ENCODE measurements at regions not wholly inside any gene's neighbourhood (a gene's known extent, or its start where the extent isn't known, plus 50 kb on each side); places are given as distances from the start of the nearest gene placed in this dataset.

- Histone ChIP-seq H3K4me1 (ENCODE audit: insufficient read depth, low read length, severe bottlenecking) (no peaks in the 10 kb centered on the region), H3K27me3 (ENCODE audit: insufficient read depth, low read length) (no peaks in the 10 kb centered on the region), H3K4me2 (ENCODE audit: low read length) (no peak overlapping the region), H3K36me3 (ENCODE audit: insufficient read depth, low read length) (no peaks in the 10 kb centered on the region), H3K9ac (ENCODE audit: low read length) (no peak overlapping the region), H3K9me3 (ENCODE audit: low read length) (no peaks in the 10 kb centered on the region), H3K4me3 (ENCODE audit: low read depth, low read length, poor library complexity, severe bottlenecking) (no peak overlapping the region), H3K79me2 (ENCODE audit: insufficient read depth, low read length) (no peaks in the 10 kb centered on the region), H3K27ac (ENCODE audit: low read depth, low read length, poor library complexity, severe bottlenecking) (no peak overlapping the region), H3K9me2 (ENCODE audit: low read depth, low read length) (no peaks in the 10 kb centered on the region), H2AFZ (ENCODE audit: low read length) (no peak overlapping the region), H4K20me1 (ENCODE audit: insufficient read depth, low read length) (no peaks in the 10 kb centered on the region), H3F3A (ENCODE audit: insufficient read depth, low read length) (no peaks in the 10 kb centered on the region)
- TF ChIP-seq EZH2 (IDR thresholded peaks at IDR 0.05; ENCODE audit: borderline replicate concordance, low read length) = no peak
- TF ChIP-seq, protein P1, sequence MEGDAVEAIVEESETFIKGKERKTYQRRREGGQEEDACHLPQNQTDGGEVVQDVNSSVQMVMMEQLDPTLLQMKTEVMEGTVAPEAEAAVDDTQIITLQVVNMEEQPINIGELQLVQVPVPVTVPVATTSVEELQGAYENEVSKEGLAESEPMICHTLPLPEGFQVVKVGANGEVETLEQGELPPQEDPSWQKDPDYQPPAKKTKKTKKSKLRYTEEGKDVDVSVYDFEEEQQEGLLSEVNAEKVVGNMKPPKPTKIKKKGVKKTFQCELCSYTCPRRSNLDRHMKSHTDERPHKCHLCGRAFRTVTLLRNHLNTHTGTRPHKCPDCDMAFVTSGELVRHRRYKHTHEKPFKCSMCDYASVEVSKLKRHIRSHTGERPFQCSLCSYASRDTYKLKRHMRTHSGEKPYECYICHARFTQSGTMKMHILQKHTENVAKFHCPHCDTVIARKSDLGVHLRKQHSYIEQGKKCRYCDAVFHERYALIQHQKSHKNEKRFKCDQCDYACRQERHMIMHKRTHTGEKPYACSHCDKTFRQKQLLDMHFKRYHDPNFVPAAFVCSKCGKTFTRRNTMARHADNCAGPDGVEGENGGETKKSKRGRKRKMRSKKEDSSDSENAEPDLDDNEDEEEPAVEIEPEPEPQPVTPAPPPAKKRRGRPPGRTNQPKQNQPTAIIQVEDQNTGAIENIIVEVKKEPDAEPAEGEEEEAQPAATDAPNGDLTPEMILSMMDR (IDR thresholded peaks at IDR 0.05; ENCODE audit: low read length) = no peak
These were observed 450.0 kb downstream of the NSUN3 start for GRCh38 chr3:94512876-94513275.

- Histone ChIP-seq H3K4me3 (ENCODE audit: low read depth, low read length, poor library complexity, severe bottlenecking) (no peak overlapping the region), H3K79me2 (ENCODE audit: insufficient read depth, low read length) (no peaks in the 10 kb centered on the region), H3K9ac (ENCODE audit: low read length) (no peak overlapping the region), H4K20me1 (ENCODE audit: insufficient read depth, low read length) (no peaks in the 10 kb centered on the region), H3K9me3 (ENCODE audit: low read length) (no peaks in the 10 kb centered on the region), H3K4me1 (ENCODE audit: insufficient read depth, low read length, severe bottlenecking) (no peaks in the 10 kb centered on the region), H3F3A (ENCODE audit: insufficient read depth, low read length) (no peaks in the 10 kb centered on the region), H2AFZ (ENCODE audit: low read length) (no peak overlapping the region), H3K36me3 (ENCODE audit: insufficient read depth, low read length) (no peaks in the 10 kb centered on the region), H3K27me3 (ENCODE audit: insufficient read depth, low read length) (no peaks in the 10 kb centered on the region), H3K27ac (ENCODE audit: low read depth, low read length, poor library complexity, severe bottlenecking) (no peak overlapping the region), H3K4me2 (ENCODE audit: low read length) (no peak overlapping the region), H3K9me2 (ENCODE audit: low read depth, low read length) (no peaks in the 10 kb centered on the region)
- TF ChIP-seq, protein P1 (IDR thresholded peaks at IDR 0.05; ENCODE audit: low read length) = no peak
- no peak for TF ChIP-seq EZH2 (IDR thresholded peaks at IDR 0.05; ENCODE audit: borderline replicate concordance, low read length)
These were observed 450.7 kb downstream of the NSUN3 start for GRCh38 chr3:94513600-94513999.

DNA sequence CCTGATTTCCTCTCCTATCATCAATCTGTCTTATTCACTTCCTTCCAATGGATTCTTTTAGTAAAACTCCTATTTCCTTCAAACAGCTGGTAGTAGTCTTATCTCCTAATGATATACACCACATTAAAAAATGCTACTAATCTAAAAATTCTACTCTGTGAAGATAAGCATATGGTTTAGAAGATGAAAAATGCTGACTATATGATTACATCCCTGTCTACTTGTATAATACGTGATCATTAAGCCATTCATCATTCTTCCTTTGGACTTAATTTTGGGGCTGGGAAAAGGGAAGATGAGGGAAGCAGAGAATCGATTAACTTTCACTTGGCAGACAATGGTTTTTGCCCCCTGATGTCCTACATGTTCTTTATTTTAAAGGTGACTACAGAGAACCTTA is 453.1 kb downstream of the NSUN3 start:
- Histone ChIP-seq H3K36me3 (ENCODE audit: insufficient read depth, low read length) (no peaks in the 10 kb centered on the region), H3F3A (ENCODE audit: insufficient read depth, low read length) (no peaks in the 10 kb centered on the region), H4K20me1 (ENCODE audit: insufficient read depth, low read length) (no peaks in the 10 kb centered on the region), H3K4me1 (ENCODE audit: insufficient read depth, low read length, severe bottlenecking) (no peaks in the 10 kb centered on the region), H3K27me3 (ENCODE audit: insufficient read depth, low read length) (no peaks in the 10 kb centered on the region), H3K9ac (ENCODE audit: low read length) (no peak overlapping the region), H3K9me3 (ENCODE audit: low read length) (no peaks in the 10 kb centered on the region), H3K4me2 (ENCODE audit: low read length) (no peak overlapping the region), H3K9me2 (ENCODE audit: low read depth, low read length) (no peaks in the 10 kb centered on the region), H3K79me2 (ENCODE audit: insufficient read depth, low read length) (no peaks in the 10 kb centered on the region), H3K27ac (ENCODE audit: low read depth, low read length, poor library complexity, severe bottlenecking) (no peak overlapping the region), H2AFZ (ENCODE audit: low read length) (no peak overlapping the region), H3K4me3 (ENCODE audit: low read depth, low read length, poor library complexity, severe bottlenecking) (no peak overlapping the region)
- TF ChIP-seq, protein P1 (IDR thresholded peaks at IDR 0.05; ENCODE audit: low read length) = no peak
- TF ChIP-seq EZH2 (IDR thresholded peaks at IDR 0.05; ENCODE audit: borderline replicate concordance, low read length) = no peak
